GM12878 (cell line): ENCODE measurements at regions not wholly inside any gene's neighbourhood (a gene's known extent, or its start where the extent isn't known, plus 50 kb on each side); places are given as distances from the start of the nearest gene placed in this dataset.

Source experiments
- CREB1 ChIP-seq: IDR thresholded peaks from 2 replicates; pipeline ENCODE4 v1.6.1; 2012; ENCODE audit warnings: low read depth, mild to moderate bottlenecking, inconsistent platforms
- E2F4 ChIP-seq: IDR thresholded peaks from 2 replicates; pipeline ENCODE4 v1.6.1; 2012; ENCODE audit warnings: low read depth, low read length, improper control_type of control experiment
- IRF3 ChIP-seq: fragments of 450-650 bp; IDR thresholded peaks from 2 replicates; pipeline ENCODE4 v1.6.1; 2014; ENCODE audit warnings: mild to moderate bottlenecking
- POLR2AphosphoS5 ChIP-seq: IDR thresholded peaks from 2 replicates; pipeline ENCODE4 v1.6.1; 2011; ENCODE audit warnings: mild to moderate bottlenecking, low read length, inconsistent platforms
- RAD21 ChIP-seq: IDR thresholded peaks from 2 replicates; pipeline ENCODE4 v1.6.1; 2011; ENCODE audit warnings: mild to moderate bottlenecking, low read depth, low read length, moderate library complexity; ENCODE audit not compliant: insufficient read depth
- SUPT20H ChIP-seq: IDR thresholded peaks from 2 replicates; pipeline ENCODE4 v1.6.1; 2011; ENCODE audit warnings: low read depth, mild to moderate bottlenecking, low read length, moderate library complexity, borderline replicate concordance; ENCODE audit not compliant: control insufficient read depth
- TAF1 ChIP-seq: IDR thresholded peaks from 2 replicates; pipeline ENCODE4 v1.6.1; 2011; ENCODE audit warnings: mild to moderate bottlenecking, low read depth, low read length, borderline replicate concordance
- TF ChIP-seq, protein P1 (sequence below): fragments of 450-650 bp; IDR thresholded peaks from 2 replicates; pipeline ENCODE4 v1.6.1; 2016; ENCODE audit warnings: mild to moderate bottlenecking, moderate library complexity, borderline replicate concordance
- TF ChIP-seq, protein P2 (sequence below): fragments of 150-350 bp; IDR thresholded peaks from 2 replicates; pipeline ENCODE4 v1.6.1; 2014; ENCODE audit warnings: mild to moderate bottlenecking, low read depth, low read length
- TF ChIP-seq, protein P3 (sequence below): fragments of 450-650 bp; formaldehyde crosslinking; IDR thresholded peaks from 2 replicates; pipeline ENCODE4 v1.5.0; 2022; ENCODE audit warnings: mild to moderate bottlenecking, missing genetic modification characterization

GRCh38 chr10:4526311-4526731 is 299.7 kb upstream of the AKR1E2 start (continued):
- TF ChIP-seq, protein P1, sequence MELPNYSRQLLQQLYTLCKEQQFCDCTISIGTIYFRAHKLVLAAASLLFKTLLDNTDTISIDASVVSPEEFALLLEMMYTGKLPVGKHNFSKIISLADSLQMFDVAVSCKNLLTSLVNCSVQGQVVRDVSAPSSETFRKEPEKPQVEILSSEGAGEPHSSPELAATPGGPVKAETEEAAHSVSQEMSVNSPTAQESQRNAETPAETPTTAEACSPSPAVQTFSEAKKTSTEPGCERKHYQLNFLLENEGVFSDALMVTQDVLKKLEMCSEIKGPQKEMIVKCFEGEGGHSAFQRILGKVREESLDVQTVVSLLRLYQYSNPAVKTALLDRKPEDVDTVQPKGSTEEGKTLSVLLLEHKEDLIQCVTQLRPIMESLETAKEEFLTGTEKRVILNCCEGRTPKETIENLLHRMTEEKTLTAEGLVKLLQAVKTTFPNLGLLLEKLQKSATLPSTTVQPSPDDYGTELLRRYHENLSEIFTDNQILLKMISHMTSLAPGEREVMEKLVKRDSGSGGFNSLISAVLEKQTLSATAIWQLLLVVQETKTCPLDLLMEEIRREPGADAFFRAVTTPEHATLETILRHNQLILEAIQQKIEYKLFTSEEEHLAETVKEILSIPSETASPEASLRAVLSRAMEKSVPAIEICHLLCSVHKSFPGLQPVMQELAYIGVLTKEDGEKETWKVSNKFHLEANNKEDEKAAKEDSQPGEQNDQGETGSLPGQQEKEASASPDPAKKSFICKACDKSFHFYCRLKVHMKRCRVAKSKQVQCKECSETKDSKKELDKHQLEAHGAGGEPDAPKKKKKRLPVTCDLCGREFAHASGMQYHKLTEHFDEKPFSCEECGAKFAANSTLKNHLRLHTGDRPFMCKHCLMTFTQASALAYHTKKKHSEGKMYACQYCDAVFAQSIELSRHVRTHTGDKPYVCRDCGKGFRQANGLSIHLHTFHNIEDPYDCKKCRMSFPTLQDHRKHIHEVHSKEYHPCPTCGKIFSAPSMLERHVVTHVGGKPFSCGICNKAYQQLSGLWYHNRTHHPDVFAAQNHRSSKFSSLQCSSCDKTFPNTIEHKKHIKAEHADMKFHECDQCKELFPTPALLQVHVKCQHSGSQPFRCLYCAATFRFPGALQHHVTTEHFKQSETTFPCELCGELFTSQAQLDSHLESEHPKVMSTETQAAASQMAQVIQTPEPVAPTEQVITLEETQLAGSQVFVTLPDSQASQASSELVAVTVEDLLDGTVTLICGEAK = no peak
- TF ChIP-seq, protein P2, sequence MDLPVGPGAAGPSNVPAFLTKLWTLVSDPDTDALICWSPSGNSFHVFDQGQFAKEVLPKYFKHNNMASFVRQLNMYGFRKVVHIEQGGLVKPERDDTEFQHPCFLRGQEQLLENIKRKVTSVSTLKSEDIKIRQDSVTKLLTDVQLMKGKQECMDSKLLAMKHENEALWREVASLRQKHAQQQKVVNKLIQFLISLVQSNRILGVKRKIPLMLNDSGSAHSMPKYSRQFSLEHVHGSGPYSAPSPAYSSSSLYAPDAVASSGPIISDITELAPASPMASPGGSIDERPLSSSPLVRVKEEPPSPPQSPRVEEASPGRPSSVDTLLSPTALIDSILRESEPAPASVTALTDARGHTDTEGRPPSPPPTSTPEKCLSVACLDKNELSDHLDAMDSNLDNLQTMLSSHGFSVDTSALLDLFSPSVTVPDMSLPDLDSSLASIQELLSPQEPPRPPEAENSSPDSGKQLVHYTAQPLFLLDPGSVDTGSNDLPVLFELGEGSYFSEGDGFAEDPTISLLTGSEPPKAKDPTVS = no peak
- TF ChIP-seq RAD21 (no peak), TAF1 (no peak), CREB1 (no peak), POLR2AphosphoS5 (no peak), IRF3 (no peak), SUPT20H (no peak), E2F4 (no peak)
- TF ChIP-seq, protein P3, sequence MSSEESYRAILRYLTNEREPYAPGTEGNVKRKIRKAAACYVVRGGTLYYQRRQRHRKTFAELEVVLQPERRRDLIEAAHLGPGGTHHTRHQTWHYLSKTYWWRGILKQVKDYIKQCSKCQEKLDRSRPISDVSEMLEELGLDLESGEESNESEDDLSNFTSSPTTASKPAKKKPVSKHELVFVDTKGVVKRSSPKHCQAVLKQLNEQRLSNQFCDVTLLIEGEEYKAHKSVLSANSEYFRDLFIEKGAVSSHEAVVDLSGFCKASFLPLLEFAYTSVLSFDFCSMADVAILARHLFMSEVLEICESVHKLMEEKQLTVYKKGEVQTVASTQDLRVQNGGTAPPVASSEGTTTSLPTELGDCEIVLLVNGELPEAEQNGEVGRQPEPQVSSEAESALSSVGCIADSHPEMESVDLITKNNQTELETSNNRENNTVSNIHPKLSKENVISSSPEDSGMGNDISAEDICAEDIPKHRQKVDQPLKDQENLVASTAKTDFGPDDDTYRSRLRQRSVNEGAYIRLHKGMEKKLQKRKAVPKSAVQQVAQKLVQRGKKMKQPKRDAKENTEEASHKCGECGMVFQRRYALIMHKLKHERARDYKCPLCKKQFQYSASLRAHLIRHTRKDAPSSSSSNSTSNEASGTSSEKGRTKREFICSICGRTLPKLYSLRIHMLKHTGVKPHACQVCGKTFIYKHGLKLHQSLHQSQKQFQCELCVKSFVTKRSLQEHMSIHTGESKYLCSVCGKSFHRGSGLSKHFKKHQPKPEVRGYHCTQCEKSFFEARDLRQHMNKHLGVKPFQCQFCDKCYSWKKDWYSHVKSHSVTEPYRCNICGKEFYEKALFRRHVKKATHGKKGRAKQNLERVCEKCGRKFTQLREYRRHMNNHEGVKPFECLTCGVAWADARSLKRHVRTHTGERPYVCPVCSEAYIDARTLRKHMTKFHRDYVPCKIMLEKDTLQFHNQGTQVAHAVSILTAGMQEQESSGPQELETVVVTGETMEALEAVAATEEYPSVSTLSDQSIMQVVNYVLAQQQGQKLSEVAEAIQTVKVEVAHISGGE (CRISPR knock-in tag) = no peak
